Stimulated activated CD4-positive, alpha-beta T cell treated with anti-CD3 and anti-CD28 coated beads, Interleukin-4, amount 100 ng/mL, for 24 hours (primary cell): ENCODE measurements at regions not wholly inside any gene's neighbourhood (a gene's known extent, or its start where the extent isn't known, plus 50 kb on each side); places are given as distances from the start of the nearest gene placed in this dataset.
"Not testable (repeated sequence)": the region's sequence is repeated elsewhere in the genome, so short reads cannot be mapped to it uniquely, and the experiment has no call there.

Source experiments
- DNase-seq: peaks from one replicate; pipeline ENCODE4 v3.0.0-alpha.2; 2020

DNA sequence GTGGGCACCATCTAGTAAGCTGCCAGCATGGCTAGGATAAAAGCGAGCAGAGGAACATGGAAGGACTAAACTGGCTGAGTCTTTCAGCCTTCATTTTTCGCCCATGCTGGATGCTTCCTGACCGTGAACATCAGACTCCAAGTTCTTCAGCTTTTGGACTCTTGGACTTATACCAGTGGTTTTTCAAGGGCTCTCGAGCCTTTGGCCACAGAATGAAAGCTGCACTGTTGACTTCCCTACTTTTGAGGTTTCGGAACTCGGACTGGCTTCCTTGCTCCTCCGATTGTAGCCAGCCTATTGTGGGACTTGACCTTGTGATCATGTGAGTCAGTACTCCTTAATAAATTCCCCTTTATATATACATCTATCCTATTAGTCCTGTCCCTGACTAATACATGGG, 785.1 kb upstream of the SLITRK6 start:
- no peak for DNase-seq

DNA sequence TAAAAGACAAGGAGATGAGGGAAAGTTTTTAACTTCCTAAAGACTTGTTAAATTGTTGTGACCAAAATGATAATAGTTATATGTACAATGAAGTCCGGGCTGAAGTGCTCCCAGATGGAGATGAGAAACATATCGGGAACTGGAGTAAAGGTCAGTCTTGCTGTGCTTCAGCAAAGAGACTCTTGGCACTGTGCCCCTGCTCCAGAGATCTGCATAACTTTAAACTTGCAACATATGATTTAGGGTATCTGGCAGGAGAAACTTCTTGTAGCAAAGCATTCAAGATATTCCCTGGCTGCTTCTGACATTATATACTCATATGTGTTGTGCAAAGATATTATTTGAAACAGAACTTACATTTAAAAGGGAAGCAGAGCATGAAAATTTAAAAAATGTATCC, 786.6 kb upstream of the SLITRK6 start:
- DNase-seq, result no peak

DNA sequence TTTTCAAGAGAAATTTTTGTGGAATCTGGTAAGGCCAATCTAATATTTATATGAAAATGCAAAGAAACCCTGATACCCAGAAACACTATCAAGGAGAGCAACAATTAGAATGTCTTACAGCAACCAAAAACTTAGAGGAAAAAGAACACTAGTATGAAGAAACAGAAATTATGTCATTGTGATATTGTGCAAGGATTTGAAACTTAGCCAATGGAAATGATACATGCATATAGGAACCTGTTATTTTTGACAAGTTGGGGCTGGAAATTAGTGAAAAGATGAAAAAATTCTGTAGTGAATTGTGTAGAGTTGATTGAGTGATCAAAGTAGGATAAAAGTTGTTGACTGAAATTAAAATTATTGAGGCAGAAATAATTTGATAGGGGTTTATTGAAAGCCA, 792.6 kb upstream of the SLITRK6 start:
- DNase-seq, result no peak

DNA sequence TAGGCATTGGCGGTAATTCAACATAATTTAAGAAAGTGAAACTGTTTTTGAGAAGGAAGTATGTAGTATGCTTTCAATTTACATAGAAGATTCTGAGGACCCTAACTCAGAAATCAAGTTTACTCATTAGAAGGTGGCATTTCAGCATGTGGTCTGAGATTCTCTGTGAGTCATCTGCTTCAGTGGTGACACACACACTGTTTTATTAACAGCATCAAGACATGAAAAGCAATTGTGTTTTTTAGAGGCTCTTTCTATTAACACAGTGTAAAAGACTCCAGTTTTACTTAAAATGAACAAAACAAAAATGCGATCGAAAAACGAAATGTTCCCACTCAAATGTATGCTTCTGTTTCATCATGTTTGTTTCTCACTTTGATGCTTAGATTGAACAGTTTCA, 802.1 kb upstream of the SLITRK6 start:
- DNase-seq, result no peak

DNA sequence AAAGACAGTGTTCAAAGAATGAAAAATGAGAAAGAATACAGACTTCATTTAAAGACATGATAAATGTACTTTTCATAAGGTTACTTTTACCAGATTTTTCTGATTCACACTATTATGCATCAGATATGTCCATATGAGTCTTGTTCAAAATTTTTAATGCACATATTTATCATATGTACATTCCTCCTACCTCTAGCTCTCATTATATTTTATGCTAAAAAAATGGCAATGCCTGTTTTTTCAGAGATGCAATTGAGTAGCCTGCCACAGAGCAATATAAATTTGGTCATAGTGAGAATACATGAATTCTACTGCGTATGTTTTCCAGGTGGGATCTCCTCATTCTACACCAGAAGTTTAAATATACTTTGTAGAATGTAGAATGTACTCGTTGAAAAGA, 807.0 kb upstream of the SLITRK6 start:
- no peak for DNase-seq

DNA sequence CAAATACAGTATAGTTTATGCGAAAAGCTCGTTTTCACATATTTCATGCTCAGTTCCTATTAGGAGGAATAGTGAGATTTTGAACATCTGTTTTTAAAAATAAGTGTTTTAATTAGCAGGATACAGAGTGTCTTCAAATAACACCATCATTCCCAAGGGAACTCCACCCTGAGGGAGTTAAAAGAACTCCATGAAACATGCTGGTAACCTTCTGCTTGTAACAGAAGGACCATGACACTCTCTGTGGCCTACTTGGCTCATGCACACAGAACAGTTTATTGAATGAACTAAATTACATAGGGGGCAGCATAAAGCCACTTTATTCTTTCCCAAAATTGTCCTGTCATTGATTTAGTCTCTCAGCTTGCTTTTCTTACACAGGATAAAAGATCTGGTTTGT, 809.5 kb upstream of the SLITRK6 start:
- no peak for DNase-seq

DNA sequence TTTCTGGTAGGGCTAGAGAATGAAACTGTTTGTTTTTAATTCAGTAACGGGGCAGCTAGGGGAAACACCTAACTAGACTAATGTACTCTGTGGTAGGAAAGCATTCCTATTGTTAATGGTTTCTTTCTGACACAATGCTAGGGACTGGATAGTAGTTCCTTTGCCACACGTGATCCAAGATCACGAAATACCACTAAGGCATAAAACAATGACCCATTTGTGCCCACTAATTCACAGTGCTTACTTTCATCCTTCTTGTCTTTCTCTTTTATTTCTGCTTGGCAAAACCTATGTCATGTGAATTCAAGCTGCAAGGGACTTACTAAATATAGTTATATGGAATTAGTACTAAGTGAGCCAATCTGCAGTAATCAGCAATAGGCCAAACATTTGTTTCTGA, 834.1 kb upstream of the SLITRK6 start:
- DNase-seq, result no peak

DNA sequence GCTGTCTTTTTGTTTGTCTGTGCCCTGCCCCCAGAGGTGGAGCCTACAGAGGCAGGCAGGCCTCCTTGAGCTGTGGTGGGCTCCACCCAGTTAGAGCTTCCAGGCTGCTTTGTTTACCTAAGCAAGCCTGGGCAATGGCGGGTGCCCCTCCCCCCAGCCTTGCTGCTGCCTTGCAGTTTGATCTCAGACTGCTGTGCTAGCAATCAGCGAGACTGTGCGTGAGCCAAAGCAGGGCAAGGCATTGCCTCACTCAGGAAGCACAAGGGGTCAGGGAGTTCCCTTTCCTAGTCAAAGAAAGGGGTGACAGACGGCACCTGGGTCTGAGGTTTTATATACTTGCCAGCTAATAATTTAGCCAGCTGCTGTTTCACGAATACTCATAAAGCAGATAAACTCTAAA, 852.0 kb upstream of the SLITRK6 start:
- not testable (repeated sequence) for DNase-seq

DNA sequence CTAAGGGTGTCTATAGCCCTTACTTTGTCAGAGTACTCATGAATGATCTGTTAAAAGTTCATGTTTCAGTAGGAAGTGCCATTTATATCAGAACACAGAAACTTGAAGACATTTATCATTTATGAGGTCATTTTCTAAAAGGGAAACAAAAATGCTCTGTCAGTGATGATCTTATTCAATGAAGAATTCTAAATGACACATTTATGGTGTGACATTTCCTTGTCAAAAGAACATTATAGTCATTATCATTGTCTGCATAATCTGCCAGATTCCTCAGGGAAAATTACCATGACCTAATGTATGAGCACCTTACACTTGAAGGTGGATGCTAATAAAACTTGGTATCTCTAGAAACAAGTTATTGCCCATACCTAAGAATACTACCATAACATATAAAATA, 853.8 kb upstream of the SLITRK6 start:
- no peak for DNase-seq

DNA sequence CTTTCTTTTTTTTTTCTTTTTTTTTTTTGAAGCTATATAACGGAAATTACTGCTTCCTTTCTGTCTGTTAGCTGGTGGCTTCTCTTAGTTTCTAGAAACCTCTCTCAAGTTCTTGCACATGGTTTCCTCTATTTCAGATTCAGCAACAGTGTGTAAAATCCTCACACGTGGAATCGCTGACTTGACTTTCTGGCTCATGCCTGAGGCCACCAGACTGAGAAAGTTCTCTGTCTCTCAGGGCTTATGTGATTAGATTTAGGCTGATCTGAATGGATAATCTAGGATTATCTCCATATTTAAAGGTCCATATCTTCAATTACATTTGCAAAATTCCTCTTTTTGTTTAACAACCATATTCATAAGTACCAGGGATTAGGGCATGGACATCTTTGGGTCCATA, 856.3 kb upstream of the SLITRK6 start:
- no peak for DNase-seq

DNA sequence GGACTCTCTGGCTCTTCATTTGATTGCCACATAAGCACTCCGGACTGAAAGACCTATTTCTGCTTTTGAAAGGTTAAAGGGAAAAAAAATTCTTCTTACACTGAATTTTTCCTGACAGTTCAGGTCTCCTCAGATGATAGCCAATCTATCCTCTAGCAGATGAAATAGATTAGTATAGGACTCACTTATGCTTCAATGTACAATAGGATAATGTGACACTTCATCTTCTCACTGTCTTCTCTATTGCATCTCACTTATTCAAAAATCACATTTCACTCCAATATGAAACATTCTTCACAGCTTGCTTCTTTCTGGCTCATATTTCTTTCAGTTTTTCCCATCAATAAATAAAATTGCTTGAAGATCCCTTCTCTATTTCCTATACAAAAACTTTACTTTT, 860.9 kb upstream of the SLITRK6 start:
- DNase-seq, result no peak

DNA sequence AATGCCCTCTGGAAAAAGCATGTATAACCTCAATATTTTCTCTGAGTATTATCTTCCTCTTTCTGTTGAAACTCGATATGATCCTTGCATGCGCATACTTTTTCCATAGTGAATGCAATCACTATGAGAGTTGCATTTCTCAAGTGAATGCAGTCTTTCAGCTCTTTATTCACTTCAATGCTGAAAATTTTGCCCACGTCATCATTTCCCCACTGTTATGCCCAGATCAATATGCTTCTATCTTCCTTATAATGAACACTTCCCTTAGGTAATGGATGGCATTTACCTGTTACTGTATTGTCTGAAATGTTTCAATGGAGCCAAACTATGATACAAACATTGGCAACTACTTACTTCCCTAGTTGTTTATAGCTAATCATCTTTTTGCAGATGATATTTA, 866.6 kb upstream of the SLITRK6 start:
- no peak for DNase-seq

DNA sequence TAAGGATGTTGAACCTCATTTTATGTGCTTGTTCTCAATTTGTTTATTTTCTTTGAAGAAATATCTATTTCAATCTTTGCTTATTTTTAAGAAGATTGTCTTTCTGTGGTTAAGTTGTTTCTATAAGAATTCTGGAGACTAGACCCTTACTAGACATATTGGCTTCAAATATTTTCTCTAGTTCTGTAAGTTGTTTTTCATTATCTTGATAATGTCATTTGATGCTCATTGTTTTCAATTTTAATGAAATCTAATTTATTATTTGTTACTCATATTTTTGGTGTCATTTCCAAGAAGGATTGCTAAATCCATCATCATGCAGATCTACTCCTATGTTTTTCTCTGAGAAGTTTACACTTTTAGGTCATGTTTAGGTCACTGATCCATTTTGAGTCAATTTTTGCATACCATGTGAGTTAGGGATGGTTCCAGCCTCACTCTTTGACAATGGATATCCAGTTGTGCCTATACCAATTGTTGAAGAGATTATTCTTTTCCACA, 874.8 kb upstream of the SLITRK6 start:
- no peak for DNase-seq

DNA sequence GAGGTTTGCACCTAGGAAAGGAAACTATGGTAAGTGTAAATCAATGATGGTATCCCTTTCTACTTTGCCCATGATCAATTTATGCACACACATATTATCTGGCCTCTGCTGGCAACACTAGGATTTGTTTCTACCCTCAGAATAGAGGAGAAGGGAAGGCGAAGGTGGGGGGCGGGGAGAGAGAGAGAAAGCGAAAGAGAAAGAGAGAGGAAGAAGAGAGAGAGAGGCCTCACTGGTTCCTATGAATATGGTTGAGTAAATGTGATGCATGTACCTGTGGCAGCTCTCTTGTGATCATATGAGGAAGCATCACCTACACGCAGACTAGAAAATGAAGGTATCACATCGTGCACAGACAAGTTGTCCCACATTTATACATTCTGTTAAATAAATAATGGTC, 882.0 kb upstream of the SLITRK6 start:
- no peak for DNase-seq

DNA sequence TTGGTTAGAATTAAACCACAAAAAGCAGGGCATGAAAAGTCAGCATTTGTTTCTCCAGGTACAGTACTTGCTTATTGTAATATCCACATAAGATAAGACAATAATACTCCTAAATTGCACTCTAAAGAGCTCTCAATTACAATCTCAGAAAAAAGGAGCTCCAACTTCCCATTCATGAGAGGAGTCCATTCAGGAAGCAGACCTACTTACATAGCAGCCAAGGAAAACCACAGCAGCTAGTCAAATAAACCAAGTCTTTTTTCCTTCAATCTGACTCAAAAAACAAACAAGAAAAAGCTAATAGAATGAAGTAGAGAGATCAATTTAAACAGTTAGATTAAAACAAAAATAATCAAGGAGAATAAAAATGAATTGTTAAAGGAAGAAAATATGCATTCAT, 885.2 kb upstream of the SLITRK6 start:
- DNase-seq, result no peak

DNA sequence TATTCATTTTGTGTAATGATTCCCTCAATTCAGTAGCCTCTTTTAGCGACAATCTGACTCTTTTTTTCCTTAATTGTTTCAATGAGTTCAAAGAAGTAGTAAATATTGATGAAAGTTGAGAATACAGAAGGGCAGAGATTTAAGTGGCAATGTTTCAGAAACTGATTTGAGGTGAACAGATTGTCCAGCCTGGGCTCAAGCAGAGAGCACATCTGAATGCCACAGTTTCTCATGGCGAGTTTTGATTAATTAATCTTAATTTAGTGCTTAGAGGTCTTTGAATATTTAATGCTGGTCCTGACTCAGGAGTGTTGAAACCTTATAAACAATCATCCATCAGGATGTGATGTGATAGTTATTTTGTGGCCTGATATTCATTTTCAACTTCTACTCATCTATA, 890.7 kb upstream of the SLITRK6 start:
- no peak for DNase-seq

DNA sequence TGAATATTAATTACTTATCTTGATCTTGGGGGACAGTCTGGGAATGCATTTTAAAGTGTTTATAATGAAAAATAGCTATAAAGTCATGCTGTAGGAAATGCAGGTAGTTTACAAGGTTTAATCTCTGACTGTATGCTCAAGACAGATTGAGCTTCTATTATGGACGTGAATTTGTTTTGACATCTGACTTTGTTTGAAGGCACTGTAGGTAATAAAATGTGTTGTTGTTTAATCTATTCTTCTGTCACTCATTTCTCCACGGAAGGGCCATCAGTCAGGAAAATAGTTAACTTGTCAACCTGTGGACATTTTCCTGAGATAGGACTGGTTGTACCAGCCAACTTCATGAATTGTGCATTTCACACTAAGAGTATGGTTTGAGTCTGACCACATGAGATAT, 893.1 kb upstream of the SLITRK6 start:
- no peak for DNase-seq

DNA sequence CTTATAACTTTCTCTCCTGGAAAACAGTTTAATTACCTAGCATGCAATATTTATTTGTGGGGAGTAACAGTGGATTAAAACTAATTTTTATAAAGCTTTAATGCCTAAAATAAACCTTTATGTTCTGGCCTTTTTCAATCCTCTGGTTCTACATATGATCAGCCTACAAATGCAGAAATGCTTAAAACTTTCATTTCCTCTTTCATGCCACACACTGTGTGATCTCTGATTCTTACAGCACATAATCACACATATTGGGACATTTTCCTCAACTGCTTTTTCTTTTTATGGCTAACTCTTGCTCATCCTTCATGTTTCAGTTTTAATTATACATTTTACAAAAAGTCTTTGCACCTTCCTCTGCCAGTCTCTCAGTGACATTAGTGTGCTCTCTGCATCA, 910.8 kb upstream of the SLITRK6 start:
- DNase-seq, result no peak

DNA sequence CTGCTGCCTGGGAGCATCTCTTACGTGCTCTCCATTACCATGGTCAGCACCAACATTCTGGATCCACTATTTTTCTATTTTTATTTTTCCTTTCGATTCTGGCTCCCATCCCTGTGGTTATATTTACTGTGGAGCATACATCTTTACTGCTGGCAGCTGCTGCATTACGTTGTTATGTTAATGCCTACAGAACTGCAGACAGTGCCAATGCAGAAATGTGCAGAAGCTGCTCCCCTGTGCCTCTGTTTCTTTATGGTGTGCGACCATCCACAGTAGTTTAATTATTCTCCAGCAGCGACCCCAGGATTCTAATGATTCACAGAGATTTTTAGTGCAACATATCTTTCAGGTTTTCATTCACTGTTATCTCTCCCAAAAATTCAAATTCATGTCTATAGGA, 911.7 kb upstream of the SLITRK6 start:
- no peak for DNase-seq

DNA sequence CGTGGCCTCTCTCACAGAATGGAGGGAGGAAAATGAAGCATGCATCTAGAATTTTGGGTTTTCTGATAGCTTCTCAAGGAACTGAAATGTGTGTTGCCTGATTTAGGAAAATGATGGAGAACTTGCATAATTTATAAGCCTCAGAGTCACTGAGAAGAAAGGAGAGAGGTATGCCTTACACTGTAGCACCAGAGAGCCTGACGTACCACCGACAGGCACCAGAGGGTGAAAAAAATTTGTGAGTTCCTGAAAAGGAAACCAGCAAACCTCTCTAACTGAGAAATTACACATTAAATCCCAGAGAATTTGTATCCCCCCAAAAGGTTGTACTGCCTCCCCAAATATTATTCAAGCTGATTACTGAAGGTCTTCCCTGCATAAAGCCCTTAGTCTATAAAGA, 915.3 kb upstream of the SLITRK6 start:
- DNase-seq, result no peak

DNA sequence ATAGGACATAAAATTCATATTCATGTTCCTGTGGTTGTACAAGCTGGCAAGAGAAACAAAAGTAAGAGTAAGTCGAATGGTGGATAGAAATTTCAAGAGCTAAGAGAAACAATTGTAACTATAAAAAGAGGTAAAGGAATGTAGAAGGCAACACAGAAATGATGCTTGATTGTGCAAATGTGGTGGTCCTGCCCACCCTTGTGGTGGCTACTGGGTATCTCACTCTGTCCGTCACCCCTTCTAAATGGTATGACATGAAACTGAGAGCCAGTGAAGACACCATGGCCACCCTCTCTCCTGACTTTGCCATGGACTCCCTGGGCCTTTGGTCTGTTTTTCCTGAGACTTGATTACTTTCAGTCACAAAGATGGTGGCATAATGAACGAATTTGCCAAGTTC, 925.9 kb upstream of the SLITRK6 start:
- no peak for DNase-seq

DNA sequence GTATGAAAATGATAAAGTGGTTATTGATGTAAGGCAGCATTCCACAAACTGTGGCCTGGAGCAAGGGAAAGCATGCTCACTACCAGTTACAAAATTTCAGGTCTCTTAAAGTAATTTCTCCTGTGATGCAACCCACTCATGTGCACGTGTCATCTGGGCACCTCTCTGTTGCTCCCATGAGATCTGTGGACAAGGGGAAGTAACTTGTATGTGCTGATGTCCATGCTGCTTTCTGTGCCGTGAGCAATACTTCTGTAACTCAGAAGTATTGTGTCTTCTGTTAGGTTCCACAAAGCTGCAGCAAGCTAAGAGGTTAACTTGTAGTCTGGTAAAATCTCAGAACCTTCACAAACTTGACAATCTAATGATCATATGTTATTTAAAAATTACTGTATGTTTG, 930.0 kb upstream of the SLITRK6 start:
- DNase-seq, result no peak

DNA sequence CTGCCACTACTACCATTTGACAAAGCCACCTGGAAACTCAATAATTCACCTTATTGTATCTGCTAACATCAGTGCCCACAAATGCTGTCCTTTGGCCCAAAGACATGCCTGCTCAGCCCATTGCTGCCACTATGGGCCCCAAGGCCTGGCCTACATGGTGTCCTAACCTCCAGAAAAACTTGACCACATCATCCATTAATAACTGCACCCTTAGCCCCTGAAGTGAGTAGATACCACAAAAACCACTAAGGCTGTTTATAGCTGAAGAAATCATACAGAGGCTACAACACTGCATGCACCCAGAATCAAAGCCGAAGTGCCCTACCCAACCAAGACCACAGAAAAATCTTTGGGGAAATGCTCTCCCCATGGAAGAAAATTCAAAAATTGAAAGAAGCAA, 932.8 kb upstream of the SLITRK6 start:
- DNase-seq, result no peak

DNA sequence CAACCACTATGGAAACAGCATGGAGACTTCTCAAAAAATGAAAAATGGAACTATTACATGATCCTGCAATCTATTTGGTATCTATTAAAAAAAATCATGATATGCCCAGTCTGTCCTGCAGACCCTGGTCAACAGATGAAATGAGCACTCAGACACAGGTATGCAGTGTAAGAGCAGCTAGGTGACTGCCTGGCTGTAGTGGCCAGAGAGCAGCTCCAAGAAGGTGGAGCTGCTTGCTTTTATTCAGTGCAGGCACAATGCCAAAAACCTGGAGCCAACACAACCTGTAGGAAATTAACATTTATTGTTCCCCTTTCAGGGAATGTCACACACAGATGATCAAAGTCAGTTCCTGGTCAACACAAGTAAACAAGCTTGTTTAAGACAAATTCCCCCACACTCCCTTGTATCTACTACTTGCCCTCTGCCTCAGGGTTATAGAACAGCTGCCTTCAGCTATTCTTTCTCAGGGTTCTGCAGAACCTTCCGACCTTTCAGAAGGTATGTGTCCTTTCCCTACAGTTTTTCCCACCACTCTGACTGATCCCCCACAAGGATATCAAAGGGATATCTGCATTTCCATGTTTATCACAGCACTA, 933.7 kb upstream of the SLITRK5 start:
- no peak for DNase-seq

DNA sequence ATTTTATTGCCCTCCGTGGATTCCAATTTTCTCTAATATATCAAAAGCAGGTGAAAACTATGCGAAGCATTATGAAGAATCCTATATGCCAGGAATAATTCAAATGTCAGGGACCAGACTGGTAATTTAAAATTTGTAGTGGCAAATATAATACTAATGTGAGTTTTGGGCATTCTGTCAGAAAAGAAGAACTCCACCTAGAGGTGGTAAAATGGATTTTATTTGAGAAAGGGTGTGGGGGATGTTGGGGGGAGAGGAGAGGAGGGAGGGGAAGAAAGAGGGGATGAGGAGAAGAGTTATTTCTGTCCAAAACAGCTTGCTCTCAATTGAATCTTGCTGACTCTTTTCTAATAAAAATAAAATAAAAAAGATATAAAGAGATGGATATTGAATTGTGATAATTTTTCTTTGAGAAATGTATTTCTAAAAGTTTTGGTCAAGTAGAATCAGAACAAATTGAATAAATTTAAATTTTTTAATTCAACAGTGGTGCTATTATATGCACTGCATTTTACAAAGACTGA, 929.3 kb upstream of the SLITRK5 start:
- no peak for DNase-seq
